HG02938 (cell line): ENCODE measurements at regions not wholly inside any gene's neighbourhood (a gene's known extent, or its start where the extent isn't known, plus 50 kb on each side); places are given as distances from the start of the nearest gene placed in this dataset.
"Not testable (repeated sequence)": the region's sequence is repeated elsewhere in the genome, so short reads cannot be mapped to it uniquely, and the experiment has no call there.

Experiments used
- ATAC-seq: cut with Tn5 transposase; IDR thresholded peaks from one replicate; pipeline ENCODE4 v1.9.1; 2021; ENCODE audit warnings: mild to moderate bottlenecking, moderate library complexity; ENCODE audit not compliant: unreplicated experiment

- no peak for ATAC-seq
Observed at GRCh38 chrX:115909017-115909416, 261.5 kb upstream of the AGTR2 start.

GRCh38 chrX:115911967-115912366, 258.6 kb upstream of the AGTR2 start:
- ATAC-seq: no peak

- peak; percentile 96 for ATAC-seq
Observed at GRCh38 chrX:115912372-115912897, 258.1 kb upstream of the AGTR2 start.

- no peak for ATAC-seq
Observed at GRCh38 chrX:115913575-115913974, 257.0 kb upstream of the AGTR2 start.

DNA sequence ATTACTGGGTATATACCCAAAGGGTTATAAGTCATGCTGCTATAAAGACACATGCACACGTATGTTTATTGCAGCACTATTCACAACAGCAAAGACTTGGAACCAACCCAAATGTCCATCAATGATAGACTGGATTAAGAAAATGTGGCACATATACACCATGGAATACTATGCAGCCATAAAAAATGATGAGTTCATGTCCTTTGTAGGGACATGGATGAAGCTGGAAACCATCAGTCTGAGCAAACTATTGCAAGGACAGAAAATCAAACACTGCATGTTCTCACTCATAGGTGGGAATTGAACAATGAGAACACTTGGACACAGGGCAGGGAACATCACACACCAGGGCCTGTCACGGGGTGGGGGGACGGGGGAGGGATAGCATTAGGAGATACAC, 254.9 kb upstream of the AGTR2 start:
- not testable (repeated sequence) for ATAC-seq

DNA sequence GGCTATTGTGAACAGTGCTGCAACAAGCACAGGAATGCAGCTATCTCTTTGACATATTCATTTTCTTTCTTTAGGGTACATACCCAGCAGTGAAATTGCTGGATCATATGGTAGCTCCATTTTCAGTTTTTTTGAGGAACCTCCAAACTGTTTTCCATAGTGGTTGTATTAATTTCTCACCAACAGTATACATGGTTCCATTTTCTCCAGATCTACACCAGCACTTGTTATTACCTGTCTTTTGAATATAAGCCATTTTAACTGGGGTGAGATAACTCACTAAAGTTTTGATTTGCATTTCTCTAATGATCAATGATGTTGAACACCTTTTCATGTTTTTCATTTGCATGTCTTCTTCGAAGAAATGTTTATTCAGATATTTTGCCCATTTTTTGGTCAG, 241.1 kb upstream of the AGTR2 start:
- no peak for ATAC-seq

GRCh38 chrX:115936008-115936407, 234.5 kb upstream of the AGTR2 start:
- no peak for ATAC-seq

- peak; percentile 63 for ATAC-seq
Observed at GRCh38 chrX:115939070-115939469, 231.5 kb upstream of the AGTR2 start.

GRCh38 chrX:115939636-115940160, 230.8 kb upstream of the AGTR2 start:
- ATAC-seq: no peak

DNA sequence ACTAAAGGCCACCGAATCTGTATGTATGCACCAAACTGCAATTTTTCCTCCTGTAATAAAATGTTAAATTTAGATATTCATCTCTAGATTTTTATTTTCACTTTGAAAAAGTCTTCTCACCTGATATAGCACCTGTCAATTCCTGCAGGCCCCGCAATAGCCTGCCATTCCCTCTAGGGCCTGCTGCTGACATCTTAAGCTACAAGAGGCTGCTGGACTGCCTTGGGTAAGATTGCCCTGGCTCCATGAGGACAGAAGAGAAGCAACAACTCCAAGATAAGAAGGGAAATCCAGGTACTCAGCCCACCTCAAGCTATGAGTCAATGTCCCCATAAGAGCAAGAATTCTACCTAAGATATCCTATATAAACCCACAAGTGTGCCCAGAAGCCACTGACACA, 230.2 kb upstream of the AGTR2 start:
- no peak for ATAC-seq

- no peak for ATAC-seq
Observed at GRCh38 chrX:115940888-115941332, 229.6 kb upstream of the AGTR2 start.

DNA sequence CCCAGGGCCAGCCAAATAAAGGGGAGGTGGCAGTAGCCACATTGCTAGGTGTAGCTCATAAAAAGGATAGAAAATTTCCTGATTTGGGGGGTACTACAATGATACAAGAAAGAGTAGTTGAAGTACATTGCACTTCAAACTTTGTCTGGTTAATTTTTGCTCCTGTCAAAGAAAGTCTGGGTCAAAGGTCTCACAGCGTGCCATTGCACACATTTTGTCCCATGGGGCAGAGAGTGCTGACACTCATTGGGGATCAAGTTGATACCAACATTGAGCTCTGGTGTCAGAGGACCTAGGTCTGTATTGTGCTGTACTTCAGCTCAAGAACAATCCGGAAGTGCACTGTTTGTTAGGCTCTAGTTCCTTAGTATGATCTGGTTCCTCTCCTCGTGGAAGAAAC, 229.2 kb upstream of the AGTR2 start:
- ATAC-seq: no peak

DNA sequence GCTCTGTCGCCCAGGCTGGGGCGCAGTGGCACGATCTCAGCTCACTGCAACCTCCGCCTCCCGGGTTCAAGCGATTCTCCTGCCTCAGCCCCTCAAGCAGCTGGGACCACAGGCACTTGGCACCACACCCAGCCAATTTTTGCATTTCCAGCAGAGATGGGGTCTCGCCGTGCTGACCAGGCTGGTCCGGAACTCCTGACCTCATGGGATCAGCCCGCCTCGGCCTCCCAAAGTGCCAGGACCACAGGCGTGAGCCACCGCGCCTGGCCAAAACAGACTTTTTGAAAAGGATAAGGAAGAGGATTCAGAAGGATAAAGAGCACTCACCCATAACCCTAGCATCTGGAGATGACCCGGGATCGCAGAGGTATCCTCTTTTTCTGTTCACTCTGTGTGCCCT, 224.5 kb upstream of the AGTR2 start:
- no peak for ATAC-seq

DNA sequence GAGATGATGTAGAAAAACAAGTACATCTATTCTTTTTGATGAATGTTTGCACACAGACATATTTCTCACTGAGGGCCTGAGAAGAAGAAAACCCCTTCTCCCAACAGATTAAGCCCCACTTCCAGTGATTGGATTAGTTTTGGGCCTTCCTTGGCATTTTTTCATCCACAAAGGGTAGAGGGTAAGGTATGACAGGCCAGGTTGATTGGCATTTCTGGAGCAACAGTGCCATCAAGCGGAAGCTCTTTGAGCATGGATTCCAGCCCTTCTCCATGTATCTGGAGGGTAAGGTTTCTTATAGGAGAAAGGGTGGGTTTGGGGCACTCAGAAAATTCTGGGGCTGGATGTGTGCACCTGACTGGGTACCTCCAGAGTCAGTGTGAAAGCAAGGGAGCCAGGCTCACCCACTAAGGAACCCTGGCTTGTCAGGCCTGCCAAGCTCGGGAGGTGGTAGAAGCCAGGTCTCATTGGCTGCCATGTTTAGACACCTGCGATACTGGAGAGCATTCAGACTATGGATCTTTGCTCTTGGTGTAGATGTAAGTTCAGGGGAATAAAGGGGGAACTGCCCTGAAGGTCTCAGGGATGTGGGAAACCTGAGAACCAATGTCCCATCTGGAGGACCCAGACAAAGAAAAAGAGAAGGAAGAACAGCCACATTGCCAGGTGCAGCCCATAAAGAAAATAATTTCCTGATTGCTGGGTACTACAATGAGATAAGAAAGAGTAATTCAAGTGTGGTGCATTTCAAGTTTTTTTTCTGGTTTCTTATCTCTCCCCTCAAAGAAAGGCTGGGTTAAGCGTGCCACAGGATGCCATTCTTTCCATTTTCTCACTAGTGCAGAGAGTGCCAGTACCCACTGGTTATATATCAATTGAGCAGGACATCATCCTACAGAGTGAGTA, 222.3 kb upstream of the AGTR2 start:
- ATAC-seq: no peak

DNA sequence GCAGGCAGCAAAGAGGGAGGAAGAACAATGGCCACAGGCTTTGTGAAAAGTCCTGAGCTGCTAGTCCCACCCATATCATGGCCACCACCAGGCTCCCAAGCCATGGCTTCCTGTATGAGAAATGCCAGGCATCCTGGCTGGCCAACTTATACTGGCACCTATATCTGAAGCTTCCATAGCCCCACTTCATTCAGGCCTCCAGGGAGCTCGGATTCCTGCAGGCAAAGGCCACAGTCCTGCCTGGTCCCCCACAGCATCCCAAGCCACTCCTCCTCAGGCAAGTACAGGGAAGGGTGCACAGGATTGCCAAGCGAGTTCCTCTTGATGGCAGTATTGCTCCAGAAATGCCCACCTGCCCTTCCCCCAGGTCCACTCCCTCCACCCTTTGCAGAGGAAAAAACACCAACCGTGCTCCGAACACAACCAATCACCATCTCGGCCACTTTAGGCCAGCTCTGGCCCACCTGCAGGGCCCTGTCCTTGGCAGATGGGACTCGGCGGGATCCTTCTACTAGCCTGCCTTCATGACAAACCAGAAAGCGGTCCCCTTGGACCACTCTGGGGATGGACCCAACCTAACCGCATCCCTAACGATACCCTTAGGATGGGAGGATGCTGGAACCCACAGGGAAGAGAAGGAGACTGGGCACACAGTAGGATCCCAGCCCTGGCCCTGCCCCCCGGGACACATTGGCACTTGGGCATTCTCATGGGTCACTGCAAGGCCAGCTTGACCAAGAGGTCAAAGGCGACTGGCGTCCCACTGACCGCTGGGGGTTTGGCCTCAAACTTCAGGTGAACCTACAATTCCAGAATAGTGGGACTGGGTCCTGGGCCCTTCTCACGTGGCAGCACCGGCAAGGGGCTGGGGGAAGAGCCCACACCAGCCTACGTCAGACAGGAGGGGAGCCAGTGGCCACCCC, 220.4 kb upstream of the AGTR2 start:
- ATAC-seq: no peak

GRCh38 chrX:115952417-115953092, 218.0 kb upstream of the AGTR2 start:
- ATAC-seq: no peak

- no peak for ATAC-seq
Observed at GRCh38 chrX:115957862-115958490, 212.6 kb upstream of the AGTR2 start.

GRCh38 chrX:115958687-115959359, 211.7 kb upstream of the AGTR2 start:
- no peak for ATAC-seq

DNA sequence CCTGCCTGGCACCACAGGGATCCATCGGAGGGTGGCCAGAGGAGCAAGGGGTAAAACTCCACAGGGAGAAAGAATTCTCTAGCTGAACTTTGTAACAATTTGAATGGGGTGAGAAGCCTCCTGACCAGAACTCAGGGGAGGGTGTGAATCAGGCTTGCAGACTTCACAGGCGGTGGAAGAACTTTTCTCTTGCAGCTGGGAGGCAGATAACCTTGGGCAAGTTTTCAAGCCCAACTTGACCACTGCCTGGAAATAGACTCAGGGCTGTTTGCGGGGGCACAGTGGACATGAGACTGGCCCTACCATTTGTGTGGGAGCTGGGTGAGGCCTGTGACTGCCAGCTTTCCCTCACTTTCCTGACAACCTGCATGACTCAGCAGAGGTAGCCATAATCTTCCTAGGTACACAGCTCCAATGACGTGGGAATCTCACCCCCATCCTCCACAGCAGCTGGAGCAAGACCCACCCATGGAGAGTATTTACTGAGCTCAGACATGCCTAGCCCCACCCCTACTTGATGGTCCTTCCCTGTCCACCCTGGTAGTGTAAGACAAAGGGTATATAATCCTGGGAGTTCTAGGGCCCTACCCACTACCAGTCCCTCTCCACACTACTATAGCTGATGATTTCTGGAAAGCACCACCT, 210.0 kb upstream of the AGTR2 start:
- ATAC-seq: no peak
